Muscle of arm (tissue), 1 donor: ENCODE measurements at regions not wholly inside any gene's neighbourhood (a gene's known extent, or its start where the extent isn't known, plus 50 kb on each side); places are given as distances from the start of the nearest gene placed in this dataset.
"Not testable (repeated sequence)": the region's sequence is repeated elsewhere in the genome, so short reads cannot be mapped to it uniquely, and the experiment has no call there.

Experiments
- DNase-seq: peaks from one replicate; pipeline ENCODE4 v3.0.0-alpha.2; 2013

DNA sequence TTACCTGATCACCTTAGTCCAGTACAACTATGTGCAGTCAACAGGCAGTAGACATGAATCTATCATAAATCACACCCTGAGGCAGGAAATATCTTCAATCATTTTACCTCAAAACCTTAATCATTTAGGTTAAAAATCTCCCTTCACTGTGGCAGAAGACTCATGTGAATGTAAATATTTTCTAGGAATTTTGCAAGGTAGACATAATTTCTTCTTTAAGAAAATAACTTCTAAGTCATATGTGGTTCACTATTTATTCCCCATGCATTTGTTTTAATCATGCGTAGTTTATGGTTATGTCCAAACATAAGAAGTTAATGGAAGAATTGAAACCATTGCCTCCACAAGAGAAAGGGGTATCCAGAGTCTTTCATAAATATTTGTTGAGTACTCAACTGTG, 97.0 kb downstream of the HMHB1 start:
- DNase-seq = no peak

DNA sequence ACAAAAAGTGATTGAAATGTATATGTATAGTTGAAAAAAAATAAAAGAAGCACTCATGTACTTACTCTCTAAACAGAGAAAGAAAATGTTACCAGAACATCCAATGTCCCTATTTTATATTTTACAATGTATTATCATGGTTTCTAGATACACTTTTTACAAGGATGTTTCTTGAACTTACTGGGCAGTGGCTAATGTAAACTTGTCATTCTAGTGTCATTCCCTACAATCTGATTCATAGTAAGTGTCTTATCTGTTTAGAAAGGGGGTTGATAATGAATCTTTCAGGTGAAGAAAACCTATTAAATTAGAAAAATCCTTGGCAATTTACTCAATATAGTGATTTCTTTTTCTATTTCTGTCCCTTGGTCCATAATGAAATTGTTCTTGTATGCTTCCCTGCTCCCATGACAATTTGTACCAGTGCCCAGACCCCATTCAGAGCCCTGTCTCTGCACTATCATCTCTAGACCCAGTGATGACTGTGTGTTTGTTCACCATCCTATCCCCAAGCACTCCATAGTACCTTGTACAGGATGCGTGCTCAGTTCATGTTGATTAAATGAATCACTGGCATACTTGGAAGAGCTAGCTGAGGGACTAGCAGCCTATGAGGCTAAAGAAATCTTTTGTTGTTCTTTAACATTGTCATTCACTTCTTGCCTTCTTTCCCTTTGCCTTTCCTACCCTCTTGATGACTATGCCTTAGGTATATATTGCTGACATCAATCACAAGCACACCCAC, 101.2 kb downstream of the HMHB1 start:
- DNase-seq = no peak

DNA sequence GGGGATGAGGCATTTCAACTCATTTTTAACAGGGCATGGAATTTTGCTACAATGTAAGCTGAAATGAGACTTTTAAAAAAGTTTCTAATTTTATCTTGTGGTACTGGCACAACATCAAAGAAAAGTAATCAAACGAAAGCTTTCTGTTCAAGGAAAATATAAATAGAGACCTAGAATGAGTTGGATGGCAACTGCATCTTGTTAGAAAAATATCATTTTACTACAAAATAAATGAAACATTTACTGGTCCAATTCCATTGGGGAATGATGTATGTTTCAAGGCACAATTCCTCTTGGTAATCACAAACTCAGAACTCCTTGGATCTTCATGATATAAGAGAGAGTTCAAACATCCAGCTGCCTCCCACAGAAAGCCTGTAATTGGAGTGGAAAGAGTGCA, 102.8 kb downstream of the HMHB1 start:
- no peak for DNase-seq

DNA sequence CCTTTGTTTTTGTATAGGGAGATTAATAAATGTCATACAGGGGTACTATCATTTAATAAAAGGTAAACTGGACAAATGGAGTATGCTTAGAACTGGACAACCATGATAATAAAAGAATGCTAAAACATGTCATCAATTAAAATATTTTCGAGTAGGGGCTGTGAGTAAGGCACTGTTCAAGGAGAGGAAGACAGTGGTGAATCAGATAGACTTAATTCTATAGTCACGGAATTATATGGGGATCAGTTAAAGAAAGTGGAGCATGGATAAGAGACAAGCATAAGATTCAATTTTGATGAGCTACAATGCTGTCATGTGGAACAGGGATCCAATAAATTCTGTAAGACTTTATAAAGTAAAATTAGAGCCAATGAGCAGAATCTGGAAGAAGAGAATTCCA, 104.5 kb downstream of the HMHB1 start:
- no peak for DNase-seq

DNA sequence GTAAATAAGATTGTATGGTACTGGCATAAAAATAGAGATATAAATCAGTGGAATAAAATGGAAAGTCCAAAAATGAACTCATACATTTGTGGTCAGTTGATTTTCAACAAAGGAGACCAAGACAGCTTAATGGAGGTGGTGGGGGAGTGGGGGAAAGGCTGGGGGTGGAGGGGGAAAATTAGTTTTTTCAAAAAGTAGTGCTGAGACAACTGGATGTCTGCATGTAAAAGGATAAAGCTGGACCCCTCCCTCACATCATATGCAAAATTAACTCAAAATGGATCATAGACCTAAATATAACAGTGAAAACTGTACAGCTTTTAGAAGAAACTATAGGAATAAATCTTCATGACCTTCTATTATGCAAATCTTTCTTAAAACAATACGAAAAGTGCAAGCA, 107.0 kb downstream of the HMHB1 start:
- no peak for DNase-seq

DNA sequence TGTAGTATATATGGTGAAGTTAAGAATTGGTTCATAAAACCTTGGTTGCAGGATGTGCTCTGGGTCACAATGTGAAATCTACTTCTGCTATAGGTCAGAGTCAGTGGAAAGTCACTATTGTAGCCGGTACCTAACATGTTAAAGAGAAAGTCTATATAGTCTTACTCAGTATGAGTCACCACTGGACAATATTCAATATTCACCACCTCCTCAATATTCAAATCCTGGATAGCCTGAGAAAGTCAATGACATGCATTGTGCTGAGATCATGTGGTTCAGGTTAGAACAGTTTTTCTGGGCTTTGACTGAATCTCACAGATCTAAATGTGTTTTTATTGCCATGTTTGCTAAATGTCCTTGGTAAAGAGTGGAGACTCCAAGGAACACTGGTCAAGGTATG, 108.8 kb downstream of the HMHB1 start:
- DNase-seq = no peak

DNA sequence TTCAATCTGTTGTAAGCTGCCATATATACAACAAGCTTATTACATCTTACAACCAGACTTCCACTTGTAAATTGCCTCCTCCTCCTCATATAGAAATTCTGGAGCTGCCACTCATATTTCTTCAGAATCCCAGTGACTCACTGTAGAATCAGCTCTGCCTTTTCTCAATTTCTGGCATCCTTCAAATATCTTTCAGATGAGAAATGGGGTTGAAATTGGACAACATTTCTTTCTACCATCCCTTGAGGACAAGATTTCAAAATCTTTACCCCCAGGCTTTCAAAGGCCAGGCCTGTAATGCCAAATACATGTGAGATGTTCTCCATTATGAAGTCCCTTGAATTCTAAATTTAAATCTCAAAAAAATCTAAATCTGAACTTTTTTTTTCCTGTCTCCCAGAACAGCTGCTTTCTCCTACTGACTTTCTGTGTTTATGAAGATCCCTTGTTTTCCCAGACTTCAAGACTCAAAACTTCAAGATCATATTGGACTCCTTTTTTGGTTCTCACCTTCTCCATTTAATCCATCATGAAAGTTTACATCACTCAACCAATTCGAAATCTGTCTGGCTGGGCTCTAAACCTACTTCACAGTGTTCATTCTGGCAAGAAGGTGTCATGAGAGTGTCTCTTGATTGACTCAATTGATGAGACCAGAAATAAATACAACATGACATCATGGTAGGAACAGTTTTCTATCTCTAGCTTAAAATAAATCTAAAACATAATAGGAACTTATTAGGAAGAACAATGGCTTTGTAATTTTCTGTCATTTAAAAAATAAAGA, 109.8 kb downstream of the HMHB1 start:
- no peak for DNase-seq

DNA sequence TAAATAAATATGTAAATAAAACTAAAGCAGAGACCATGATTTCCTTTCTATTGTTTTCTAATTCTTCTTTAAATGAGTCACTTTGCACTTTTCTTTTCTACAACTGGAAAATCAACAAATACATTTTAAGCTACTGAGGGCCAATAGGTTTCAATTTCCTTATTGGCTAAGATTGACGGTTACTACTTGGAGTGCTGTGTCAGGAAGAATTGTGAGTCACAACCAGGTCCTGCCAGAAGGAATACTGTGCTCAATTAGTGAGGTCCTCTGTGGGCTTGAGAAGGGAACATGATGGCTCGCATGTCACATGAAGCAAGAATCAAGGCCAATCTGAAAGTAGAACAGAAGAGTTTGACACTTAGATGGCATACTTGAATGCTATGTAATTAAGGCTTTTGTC, 110.8 kb downstream of the HMHB1 start:
- no peak for DNase-seq

DNA sequence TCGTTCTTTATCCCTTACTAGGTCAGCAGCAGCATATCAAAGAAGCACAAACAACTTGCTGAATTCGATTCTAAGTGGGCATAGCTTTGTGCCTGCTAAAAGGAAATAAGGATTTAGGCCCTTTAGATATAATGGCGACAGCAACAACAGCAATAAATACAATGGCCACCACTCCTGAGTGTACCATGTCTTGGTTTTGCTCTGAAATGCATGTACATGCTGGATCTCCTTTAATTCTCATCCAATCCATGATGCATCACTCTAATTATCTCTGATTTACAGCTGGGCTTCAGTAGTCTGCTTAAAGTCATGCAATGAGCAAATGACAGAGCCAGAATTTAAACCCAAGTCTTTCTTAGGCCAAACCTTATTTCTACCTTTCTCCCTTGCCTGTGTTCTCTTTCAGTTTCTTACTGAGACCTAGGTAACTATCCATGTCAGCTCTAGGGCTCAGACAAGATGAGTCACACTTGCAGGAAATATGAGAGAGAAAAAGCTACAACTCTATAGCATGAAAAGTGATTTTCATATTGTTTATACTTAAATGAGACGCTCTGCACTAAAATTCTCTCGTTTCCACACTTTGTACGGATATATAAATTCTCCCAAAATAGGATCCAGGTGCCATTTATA, 111.8 kb downstream of the HMHB1 start:
- DNase-seq = no peak

DNA sequence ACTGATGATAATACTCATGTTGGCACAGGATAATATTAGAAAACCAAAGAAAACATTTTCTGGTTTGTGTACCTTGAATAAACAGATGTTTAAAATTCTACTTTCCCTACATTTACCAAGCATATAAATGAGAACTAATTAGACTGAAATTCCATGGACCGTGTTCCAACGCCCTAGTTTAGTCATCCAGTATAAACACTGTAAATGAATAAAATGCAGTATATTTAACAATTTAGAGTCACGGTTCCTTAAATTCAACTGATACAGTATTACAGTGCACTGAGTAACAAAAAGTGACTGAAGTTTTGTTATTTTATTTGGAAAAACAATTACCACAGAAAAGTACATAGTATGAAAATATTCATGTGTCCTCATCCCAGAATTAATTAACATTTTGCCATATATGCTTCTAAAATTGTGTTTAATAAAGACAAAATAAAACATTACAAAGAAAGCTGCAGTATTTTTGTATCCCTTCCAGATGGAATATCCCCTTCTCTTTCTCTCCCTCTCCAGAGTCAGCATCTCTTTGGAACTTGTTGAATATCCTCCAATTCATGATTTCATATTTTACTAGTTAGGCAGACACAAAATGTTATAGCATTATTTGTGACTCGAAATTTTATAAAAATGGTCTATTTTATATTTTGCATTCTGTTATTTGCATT, 112.5 kb downstream of the HMHB1 start:
- DNase-seq = peak; percentile 30

DNA sequence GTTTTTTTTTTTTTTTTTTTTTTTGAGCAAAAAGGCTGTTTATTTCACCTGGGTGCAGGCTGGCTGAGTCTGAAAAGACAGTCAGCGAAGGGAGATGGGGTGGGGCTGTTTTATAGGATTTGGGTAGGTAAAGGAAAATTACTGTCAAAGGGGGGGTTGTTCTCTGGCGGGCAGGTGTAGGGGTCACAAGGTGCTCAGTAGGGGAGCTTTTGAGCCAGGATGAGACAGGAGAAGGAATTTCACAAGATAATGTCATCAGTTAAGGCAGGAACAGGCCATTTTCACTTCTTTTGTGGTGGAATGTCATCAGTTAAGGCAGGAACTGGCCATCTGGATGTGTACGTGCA, 113.0 kb downstream of the HMHB1 start:
- not testable (repeated sequence) for DNase-seq

DNA sequence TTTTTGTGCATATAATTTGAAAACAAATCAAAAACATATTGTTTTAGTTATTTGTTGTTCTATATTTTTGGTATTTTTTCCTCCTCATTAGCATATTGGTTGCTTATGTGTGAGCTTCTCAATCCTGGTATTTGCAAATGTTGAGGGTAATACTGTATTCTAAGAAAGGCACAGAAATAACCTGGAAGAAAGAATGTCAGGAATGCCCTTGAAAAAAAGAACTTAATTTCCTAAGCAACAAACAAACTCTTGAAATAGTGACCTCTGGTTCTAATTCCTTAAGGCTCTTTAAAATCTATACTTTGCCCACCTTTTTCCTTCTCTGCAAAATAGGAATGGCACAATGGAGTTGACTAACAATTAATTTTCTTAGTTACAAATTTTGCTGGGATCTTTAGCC, 117.5 kb downstream of the HMHB1 start:
- no peak for DNase-seq

DNA sequence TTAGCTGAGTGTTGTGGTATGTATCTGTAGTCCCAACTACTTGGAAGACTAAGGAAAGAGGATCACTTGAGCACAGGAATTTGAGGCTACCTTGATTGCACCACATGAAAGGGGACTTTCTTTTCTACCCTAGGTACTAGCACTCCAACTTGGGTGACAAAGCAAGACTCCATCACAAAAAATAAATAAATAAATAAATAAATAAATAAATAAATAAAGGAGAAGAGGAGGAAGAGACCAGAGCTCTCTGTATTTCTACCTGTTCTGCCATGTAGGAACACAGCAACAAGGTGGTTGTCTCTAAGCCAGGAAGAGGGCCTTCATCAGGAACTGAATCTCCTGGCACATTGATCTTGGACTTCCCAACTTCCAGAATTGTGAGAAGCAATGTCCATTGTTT, 118.6 kb downstream of the HMHB1 start:
- DNase-seq = no peak

DNA sequence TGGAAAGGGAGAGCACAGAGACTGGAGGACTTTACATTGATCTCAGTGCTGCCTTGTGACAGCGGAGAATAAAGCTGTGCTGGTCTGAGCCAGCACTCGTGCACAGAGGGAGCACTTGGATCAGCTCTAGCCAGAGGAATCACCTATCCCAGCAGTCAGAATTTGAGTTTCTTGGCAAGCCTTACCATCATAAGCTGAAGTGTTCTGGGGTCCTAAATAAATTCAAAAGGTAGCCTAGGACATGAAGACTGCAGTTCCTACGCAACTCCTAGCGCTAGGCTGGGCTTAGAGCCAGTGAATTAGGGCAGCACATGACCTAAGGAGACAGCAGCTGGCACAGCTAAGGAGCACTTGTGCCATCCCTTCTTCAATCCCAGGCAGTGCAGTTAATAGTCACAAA, 119.5 kb downstream of the HMHB1 start:
- no peak for DNase-seq

DNA sequence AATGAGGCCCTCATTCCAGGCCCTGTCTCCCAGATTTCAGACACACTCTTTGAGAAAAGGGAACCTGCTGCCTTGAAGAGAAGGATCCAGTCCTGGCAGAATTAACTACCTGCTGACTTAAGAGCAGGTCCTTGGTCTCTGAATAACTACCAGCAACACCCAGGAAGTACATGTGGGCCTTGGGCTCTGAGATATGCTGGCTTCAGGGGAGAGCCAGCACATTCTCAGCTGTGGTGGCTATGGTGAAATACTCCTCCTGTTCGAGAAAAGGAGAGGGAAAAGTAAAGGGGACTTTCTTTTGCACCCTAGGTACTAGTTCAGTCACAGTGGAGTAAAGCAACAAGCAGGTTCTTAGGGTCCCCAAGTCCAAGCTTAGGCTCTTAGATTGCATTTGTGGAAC, 120.0 kb downstream of the HMHB1 start:
- no peak for DNase-seq

DNA sequence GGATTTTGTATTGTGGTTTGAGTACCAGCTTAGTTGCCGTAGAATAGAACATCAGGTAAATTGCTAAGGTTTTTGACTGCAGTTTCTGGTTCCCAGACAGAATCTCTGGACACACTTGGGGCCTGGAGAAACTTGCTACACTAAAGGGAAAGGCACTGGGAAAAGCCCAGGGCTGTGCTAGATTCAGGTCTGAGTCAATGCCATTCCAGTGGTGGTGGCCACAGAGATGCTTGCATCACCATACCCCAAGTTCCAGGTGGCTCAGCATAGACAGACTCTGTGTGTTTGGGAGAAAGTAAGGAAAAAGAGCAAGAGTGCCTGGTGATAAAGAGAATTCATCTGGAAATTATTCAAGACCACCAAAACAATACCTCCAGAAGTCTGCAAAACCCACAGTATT, 120.6 kb downstream of the HMHB1 start:
- DNase-seq = no peak

DNA sequence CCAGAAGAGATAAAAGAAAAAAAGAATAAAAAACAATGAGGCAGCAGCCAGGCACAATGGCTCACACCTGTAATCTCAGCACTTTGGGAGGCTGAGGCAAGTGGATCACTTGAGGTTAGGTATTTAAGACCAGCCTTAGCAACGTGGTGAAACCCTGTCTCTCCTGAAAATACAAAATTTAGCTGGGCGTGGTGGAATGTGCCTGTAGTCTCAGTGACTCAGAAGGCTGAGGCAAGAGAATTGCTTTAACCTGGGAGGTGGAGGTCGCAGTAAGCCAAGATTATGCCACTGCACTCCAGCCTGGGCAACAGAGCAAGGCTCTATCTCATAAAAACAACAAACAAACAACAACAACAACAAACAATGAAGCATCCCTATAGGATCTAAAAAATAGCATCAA, 121.5 kb downstream of the HMHB1 start:
- no peak for DNase-seq

DNA sequence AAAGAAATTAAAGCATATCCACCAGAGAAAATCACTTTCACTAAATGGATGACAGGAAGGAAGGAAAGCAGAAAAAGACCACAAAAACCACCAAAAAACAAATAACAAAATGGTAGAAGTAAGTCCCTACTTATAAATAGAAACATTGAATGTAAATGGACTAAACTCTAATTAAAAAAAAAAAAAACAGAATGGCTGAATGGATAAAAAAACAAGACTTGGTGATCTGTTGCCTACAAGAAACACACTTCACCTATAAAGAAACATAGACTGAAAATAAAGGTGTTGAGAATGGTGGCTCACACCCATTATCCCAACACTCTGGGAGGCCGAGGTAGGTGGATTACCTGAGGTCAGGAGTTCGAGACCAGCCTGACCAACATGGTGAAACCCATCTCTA, 122.9 kb downstream of the HMHB1 start:
- DNase-seq = no peak

DNA sequence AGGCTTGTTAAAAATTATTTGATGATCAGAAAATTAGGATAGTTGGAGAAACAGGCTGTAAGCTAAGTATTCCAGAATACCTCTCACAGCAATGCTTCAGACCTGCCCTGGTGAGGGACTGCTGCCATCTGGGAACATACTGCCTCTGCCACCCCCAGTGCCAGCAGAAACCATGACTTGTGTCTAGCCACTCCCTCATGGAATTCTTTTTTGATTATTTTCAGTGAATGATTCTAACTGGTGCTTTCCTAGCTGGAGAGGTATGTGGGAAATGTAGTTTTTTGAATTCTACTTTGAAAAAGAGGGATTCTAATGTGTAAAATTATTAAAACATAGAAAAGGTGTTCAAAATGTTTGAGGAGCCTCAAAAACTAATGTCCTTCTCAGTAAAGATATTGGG, 126.3 kb downstream of the HMHB1 start:
- DNase-seq = no peak

DNA sequence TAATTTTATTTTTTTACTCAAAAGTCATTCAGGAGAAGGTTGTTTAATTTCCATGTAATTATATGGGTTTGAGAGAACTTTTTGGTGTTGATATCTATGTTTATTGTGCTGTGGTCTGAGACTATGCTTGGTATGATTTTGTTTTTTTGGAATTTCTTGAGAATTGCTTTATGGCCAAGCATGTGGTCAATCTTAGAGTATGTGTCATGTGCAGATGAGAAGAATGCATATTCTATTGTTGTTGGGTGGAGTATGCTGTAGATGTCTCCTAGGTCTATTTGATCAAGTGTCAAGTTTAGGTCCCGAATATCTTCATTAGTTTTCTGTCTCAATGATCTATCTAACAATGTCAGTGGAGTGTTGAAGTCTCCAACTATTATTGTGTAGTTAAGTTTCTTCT, 134.9 kb downstream of the HMHB1 start:
- no peak for DNase-seq

DNA sequence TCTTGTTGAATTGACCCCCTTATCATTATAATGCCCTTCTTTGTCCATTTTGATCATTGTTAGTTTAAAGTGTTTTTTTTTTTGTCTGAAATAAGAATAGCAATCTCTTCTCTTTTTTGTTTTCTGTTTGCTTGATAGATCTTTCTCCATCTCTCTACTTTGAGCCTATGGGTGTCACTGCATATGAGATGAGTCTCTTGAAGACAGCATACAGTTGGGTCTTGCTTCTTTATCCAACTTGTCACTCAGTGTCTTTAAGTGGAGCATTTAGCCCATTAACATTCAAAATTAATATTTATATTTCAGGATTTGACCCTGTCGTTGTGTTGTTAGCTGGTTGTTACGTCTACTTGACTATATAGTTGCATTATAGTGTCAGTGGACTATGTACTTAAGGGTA, 135.4 kb downstream of the HMHB1 start:
- DNase-seq = no peak

DNA sequence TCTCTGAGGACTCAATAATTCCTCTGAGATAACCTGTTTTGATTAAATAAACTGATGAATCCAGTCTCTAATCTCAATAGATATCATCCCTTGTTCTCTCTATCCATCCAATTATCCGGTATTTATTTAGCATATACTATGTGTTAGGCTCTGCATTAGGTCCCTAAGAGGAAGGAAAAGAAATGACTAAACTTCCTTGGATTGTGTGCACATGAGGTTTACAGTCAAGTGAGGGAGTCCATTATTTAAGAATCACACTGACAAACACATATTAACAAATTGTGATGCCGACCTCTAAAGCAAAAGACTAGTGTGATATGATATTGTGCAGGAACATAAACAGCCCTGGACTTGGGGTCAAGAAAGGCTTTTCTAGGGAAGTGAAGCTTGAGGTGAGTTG, 140.8 kb downstream of the HMHB1 start:
- DNase-seq = no peak

DNA sequence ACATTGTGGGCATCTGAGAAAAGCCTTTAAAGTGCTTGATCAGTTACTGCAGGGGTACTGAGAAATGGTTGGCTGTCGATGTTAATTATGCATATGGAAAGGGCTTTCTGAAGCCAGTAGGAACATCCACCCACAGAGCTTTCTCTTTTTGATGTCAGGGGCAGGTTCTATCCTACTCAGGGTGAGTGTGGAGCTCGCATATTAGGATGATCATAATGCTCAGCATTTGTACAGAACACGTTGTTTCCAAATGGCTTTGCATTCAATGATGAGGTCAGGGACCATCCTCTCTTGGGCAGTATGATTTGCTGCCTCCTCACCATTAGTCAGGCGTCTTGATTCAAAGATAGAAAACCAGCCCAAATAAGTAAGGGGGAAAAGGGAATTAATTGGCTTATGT, 141.9 kb downstream of the HMHB1 start:
- DNase-seq = no peak
